Skeletal muscle tissue (tissue), 3 donors: ENCODE measurements at regions not wholly inside any gene's neighbourhood (a gene's known extent, or its start where the extent isn't known, plus 50 kb on each side); places are given as distances from the start of the nearest gene placed in this dataset.
"Not testable (repeated sequence)": the region's sequence is repeated elsewhere in the genome, so short reads cannot be mapped to it uniquely, and the experiment has no call there.

Experiments
- H3K27ac ChIP-seq: one replicate; pipeline ENCODE4 v1.7.0; 2013; ENCODE audit warnings: mild to moderate bottlenecking, low read depth, low read length, inconsistent platforms
- H3K27me3 ChIP-seq, 3 donors: one replicate each; pipeline ENCODE4 v1.7.0; 2013; ENCODE audit warnings: low read length in 3 of 3; ENCODE audit not compliant: control insufficient read depth in 3 of 3, insufficient read depth in 3 of 3
- H3K36me3 ChIP-seq, 3 donors: one replicate each; pipeline ENCODE4 v1.7.0; 2013; ENCODE audit warnings: low read length in 3 of 3; ENCODE audit not compliant: control insufficient read depth in 3 of 3, insufficient read depth in 3 of 3
- H3K4me1 ChIP-seq, 3 donors: one replicate each; pipeline ENCODE4 v1.7.0; 2013; ENCODE audit warnings: low read length in 3 of 3, mild to moderate bottlenecking in 3 of 3; ENCODE audit not compliant: control insufficient read depth in 3 of 3, insufficient read depth in 3 of 3
- H3K4me3 ChIP-seq, 3 donors: one replicate each; pipeline ENCODE4 v1.7.0; 2013; ENCODE audit warnings: low read length in 3 of 3
- H3K9ac ChIP-seq, 3 donors: one replicate each; pipeline ENCODE4 v1.7.0; 2013; ENCODE audit warnings: low read length in 3 of 3, mild to moderate bottlenecking in 3 of 3, moderate library complexity in 2 of 3, low read depth in 1 of 3
- H3K9me3 ChIP-seq, 3 donors: one replicate each; pipeline ENCODE4 v1.7.0; 2013; ENCODE audit warnings: low read length in 3 of 3; ENCODE audit not compliant: control insufficient read depth in 3 of 3
- donor health status: Osteomylitis.

GRCh38 chr6:85241498-85242052, 208.3 kb upstream of the NT5E start:
- no peaks in the 10 kb centered on the region for H3K36me3 ChIP-seq
- H3K27ac ChIP-seq = no peak overlapping the region
- H3K9ac ChIP-seq = no peak overlapping the region
- H3K27me3 ChIP-seq = no peaks in the 10 kb centered on the region
- no peaks in the 10 kb centered on the region for H3K4me1 ChIP-seq
- H3K4me3 ChIP-seq = no peak overlapping the region
- no peaks in the 10 kb centered on the region for H3K9me3 ChIP-seq

GRCh38 chr6:85240787-85241385, 209.0 kb upstream of the NT5E start:
- H3K27ac ChIP-seq = no peak overlapping the region
- no peak overlapping the region for H3K9ac ChIP-seq
- no peaks in the 10 kb centered on the region for H3K36me3 ChIP-seq
- no peaks in the 10 kb centered on the region for H3K4me1 ChIP-seq
- H3K27me3 ChIP-seq = no peaks in the 10 kb centered on the region
- H3K9me3 ChIP-seq = no peaks in the 10 kb centered on the region
- no peak overlapping the region for H3K4me3 ChIP-seq

- H3K27me3 ChIP-seq = no peaks in the 10 kb centered on the region
- H3K9me3 ChIP-seq = no peaks in the 10 kb centered on the region
- no peaks in the 10 kb centered on the region for H3K4me1 ChIP-seq
- H3K9ac ChIP-seq = no peak overlapping the region
- H3K4me3 ChIP-seq = no peak overlapping the region
- H3K36me3 ChIP-seq = no peaks in the 10 kb centered on the region
- H3K27ac ChIP-seq = no peak overlapping the region
Measured at GRCh38 chr6:85237478-85237877, 212.4 kb upstream of the NT5E start.

- H3K36me3 ChIP-seq = no peaks in the 10 kb centered on the region
- no peak overlapping the region for H3K4me3 ChIP-seq
- no peak overlapping the region for H3K9ac ChIP-seq
- no peaks in the 10 kb centered on the region for H3K4me1 ChIP-seq
- no peak overlapping the region for H3K27ac ChIP-seq
- H3K27me3 ChIP-seq = no peaks in the 10 kb centered on the region
- H3K9me3 ChIP-seq = no peaks in the 10 kb centered on the region
Measured at GRCh38 chr6:85236636-85237035, 213.2 kb upstream of the NT5E start.

GRCh38 chr6:85227345-85227744, 222.5 kb upstream of the NT5E start:
- H3K9ac ChIP-seq, H3K27ac ChIP-seq, H3K36me3 ChIP-seq, H3K27me3 ChIP-seq, H3K4me3 ChIP-seq, H3K4me1 ChIP-seq: not testable (repeated sequence)
- peaks cover 0 to 10% (median 5%) of the 10 kb centered on the region in 3 donors for H3K9me3 ChIP-seq

- H3K36me3 ChIP-seq, H3K9ac ChIP-seq, H3K27ac ChIP-seq, H3K4me1 ChIP-seq, H3K4me3 ChIP-seq, H3K27me3 ChIP-seq, H3K9me3 ChIP-seq: not testable (repeated sequence)
Measured at GRCh38 chr6:85212794-85213193, 237.1 kb upstream of the NT5E start.

GRCh38 chr6:85195243-85195642, 254.6 kb upstream of the NT5E start:
- no peaks in the 10 kb centered on the region for H3K27me3 ChIP-seq
- no peak overlapping the region for H3K4me3 ChIP-seq
- no peaks in the 10 kb centered on the region for H3K4me1 ChIP-seq
- H3K9me3 ChIP-seq = peaks cover 0 to 4% (median 0%) of the 10 kb centered on the region in 3 donors
- no peak overlapping the region for H3K9ac ChIP-seq
- H3K27ac ChIP-seq = no peak overlapping the region
- H3K36me3 ChIP-seq = no peaks in the 10 kb centered on the region

- no peaks in the 10 kb centered on the region for H3K36me3 ChIP-seq
- peaks cover 0 to 4% (median 0%) of the 10 kb centered on the region in 3 donors for H3K9me3 ChIP-seq
- no peak overlapping the region for H3K9ac ChIP-seq
- no peak overlapping the region for H3K4me3 ChIP-seq
- no peaks in the 10 kb centered on the region for H3K4me1 ChIP-seq
- H3K27me3 ChIP-seq = no peaks in the 10 kb centered on the region
- no peak overlapping the region for H3K27ac ChIP-seq
Measured at GRCh38 chr6:85193339-85193738, 256.5 kb upstream of the NT5E start.

GRCh38 chr6:85192596-85192995, 257.3 kb upstream of the NT5E start:
- H3K9me3 ChIP-seq = peaks cover 0 to 4% (median 0%) of the 10 kb centered on the region in 3 donors
- no peaks in the 10 kb centered on the region for H3K27me3 ChIP-seq
- no peak overlapping the region for H3K9ac ChIP-seq
- H3K36me3 ChIP-seq = no peaks in the 10 kb centered on the region
- H3K27ac ChIP-seq = no peak overlapping the region
- H3K4me1 ChIP-seq = no peaks in the 10 kb centered on the region
- H3K4me3 ChIP-seq = no peak overlapping the region

- H3K27ac ChIP-seq = no peak overlapping the region
Measured at GRCh38 chr6:85192186-85192585, 257.7 kb upstream of the NT5E start.

More at GRCh38 chr6:85192186-85192585, 257.7 kb upstream of the NT5E start:
- no peak overlapping the region for H3K4me3 ChIP-seq
- H3K27me3 ChIP-seq = no peaks in the 10 kb centered on the region
- peaks cover 0 to 4% (median 0%) of the 10 kb centered on the region in 3 donors for H3K9me3 ChIP-seq
- no peaks in the 10 kb centered on the region for H3K36me3 ChIP-seq
- no peak overlapping the region for H3K9ac ChIP-seq
- H3K4me1 ChIP-seq = no peaks in the 10 kb centered on the region
